ENCODE measurements at regions not wholly inside any gene's neighbourhood (a gene's known extent, or its start where the extent isn't known, plus 50 kb on each side); places are given as distances from the start of the nearest gene placed in this dataset.
"Not testable (repeated sequence)": the region's sequence is repeated elsewhere in the genome, so short reads cannot be mapped to it uniquely, and the experiment has no call there.

GRCh38 chr15:84536181-84536580 is 64.6 kb upstream of the ZSCAN2 start:
- not testable (repeated sequence) for TF ChIP-seq CTCF (IDR thresholded peaks at IDR 0.05; ENCODE audit: low read depth, low read length); POLR2A (IDR thresholded peaks at IDR 0.05; ENCODE audit: extremely low read depth, insufficient read length)

All from NB4 (cell line).